AG04449 (cell line): ENCODE measurements at regions not wholly inside any gene's neighbourhood (a gene's known extent, or its start where the extent isn't known, plus 50 kb on each side); places are given as distances from the start of the nearest gene placed in this dataset.
A peak's percentile ranks its signal among the peaks of the same experiment; 100 is the strongest.

ENCODE experiments used
- CTCF ChIA-PET: fragments of 350-600 bp; formaldehyde crosslinking; extraction: SDS; loops from one replicate; lab custom pipeline; 2021; ENCODE audit warnings: antibody characterized with exemption; lab: Yijun Ruan, JAX
- POLR2A ChIA-PET: fragments of 400-600, 350-600 bp; formaldehyde crosslinking; extraction: SDS; loops from one replicate; lab custom pipeline; 2020; ENCODE audit warnings: antibody characterized with exemption, inconsistent platforms; lab: Yijun Ruan, JAX
- DNase-seq: peaks from one replicate; pipeline ENCODE4 v3.0.0-alpha.2; 2010; ENCODE audit warnings: low read depth, low spot score
- H3K4me3 ChIP-seq: 2 replicates; pipeline ENCODE4 v1.5.1; 2011; ENCODE audit warnings: low read depth, mild to moderate bottlenecking, control low read depth, low read length
- TF ChIP-seq, protein P1 (sequence below): IDR thresholded peaks from one replicate; pipeline ENCODE4 v1.5.1; 2011; ENCODE audit warnings: mild to moderate bottlenecking, moderate library complexity, low read length, control low read depth, inconsistent platforms; ENCODE audit not compliant: insufficient read depth; ENCODE audit errors: missing control alignments

DNA sequence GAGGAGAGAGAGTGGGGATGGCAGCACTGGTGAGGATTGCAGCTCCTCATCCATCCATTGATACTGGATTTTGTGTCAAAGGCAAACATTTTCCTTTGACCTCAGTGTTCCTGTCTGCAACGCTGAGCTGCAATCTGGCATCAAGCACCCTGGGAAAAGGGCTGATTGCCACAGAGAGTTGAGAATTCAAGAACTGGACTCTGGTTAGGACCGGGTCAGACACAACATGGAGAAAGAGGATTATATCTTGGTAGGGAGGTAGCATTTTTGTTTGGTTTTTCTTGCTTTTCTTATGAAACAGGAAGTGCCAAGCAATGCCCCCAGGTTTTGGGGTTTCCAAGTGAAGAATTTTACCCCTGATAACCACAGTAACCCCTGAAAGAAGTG is 81.9 kb upstream of the PKDCC start:
- CTCF ChIA-PET = interaction anchor here (2.2 to 3.4 kb wide), 2 partner anchors 98 to 120 kb away, joined by 9 to 14 read pairs; no protein-coding TSS in a partner anchor
- POLR2A ChIA-PET = interaction anchor here (0.7 to 1.2 kb wide), 6 partner anchors 12 to 438 kb away, joined by 3 to 4 read pairs (median 3); no protein-coding TSS in a partner anchor
- TF ChIP-seq, protein P1, sequence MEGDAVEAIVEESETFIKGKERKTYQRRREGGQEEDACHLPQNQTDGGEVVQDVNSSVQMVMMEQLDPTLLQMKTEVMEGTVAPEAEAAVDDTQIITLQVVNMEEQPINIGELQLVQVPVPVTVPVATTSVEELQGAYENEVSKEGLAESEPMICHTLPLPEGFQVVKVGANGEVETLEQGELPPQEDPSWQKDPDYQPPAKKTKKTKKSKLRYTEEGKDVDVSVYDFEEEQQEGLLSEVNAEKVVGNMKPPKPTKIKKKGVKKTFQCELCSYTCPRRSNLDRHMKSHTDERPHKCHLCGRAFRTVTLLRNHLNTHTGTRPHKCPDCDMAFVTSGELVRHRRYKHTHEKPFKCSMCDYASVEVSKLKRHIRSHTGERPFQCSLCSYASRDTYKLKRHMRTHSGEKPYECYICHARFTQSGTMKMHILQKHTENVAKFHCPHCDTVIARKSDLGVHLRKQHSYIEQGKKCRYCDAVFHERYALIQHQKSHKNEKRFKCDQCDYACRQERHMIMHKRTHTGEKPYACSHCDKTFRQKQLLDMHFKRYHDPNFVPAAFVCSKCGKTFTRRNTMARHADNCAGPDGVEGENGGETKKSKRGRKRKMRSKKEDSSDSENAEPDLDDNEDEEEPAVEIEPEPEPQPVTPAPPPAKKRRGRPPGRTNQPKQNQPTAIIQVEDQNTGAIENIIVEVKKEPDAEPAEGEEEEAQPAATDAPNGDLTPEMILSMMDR = no peak
- no peak overlapping the region for H3K4me3 ChIP-seq
- no peak for DNase-seq

DNA sequence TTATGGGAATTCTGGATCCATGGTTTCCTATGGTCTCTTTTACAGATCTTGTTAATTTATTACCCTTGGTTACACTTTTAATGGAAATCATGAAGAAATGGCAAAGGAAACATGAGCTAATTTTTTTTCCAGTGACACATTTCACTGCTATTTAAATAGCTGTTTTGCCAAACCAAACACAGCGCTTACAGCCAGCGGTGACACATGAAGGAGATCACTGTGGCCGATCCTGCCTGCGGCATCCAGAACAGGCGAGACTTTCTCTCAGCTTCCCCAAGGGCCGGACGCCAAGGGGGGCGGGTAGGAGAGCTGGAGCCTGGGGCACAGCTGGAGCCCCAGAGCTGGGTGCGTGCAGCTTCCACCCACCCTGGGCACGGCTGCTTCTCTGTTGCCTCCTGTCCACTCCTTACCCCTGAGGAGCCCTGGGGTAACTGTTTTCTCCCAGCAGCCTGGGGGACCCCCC is 81.4 kb upstream of the PKDCC start:
- no peak overlapping the region for H3K4me3 ChIP-seq
- ChIA-PET CTCF (interaction anchor here (1.4 to 3.4 kb wide), 3 partner anchors 98 to 129 kb away, joined by 3 to 14 read pairs (median 9); no protein-coding TSS in a partner anchor), POLR2A (interaction anchor here (0.5 to 1.2 kb wide), 6 partner anchors 13 to 438 kb away, joined by 3 to 4 read pairs (median 3); no protein-coding TSS in a partner anchor)
- TF ChIP-seq, protein P1 = no peak
- peak; percentile 92 for DNase-seq

DNA sequence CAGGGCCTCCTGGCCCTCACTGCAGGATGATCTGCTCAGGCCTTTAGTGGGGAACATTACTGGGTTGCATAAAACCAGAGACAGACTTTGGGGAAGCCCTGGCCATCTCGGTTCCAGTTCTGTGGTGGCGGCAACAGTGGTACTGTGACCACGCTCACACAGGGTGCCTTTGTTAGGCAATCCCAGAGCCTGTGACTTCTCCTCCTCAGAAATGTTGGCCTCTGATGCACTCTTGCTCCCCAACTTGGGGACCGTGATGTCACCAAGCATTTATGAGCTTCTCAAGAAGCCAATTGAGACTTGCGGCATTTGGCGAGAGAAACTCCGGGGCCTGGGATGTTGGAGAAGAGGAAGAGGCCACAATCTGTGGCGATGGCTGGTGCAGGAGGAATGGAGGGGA is 80.9 kb upstream of the PKDCC start:
- CTCF ChIA-PET = interaction anchor here (1.0 to 3.4 kb wide), 5 partner anchors 19 to 129 kb away, joined by 3 to 14 read pairs (median 3); no protein-coding TSS in a partner anchor
- no peak for DNase-seq
- H3K4me3 ChIP-seq = no peak overlapping the region
- TF ChIP-seq, protein P1 = no peak
- POLR2A ChIA-PET = interaction anchor here (0.5 to 1.0 kb wide), 3 partner anchors 48 to 58 kb away, joined by 3 to 4 read pairs (median 3); no protein-coding TSS in a partner anchor

DNA sequence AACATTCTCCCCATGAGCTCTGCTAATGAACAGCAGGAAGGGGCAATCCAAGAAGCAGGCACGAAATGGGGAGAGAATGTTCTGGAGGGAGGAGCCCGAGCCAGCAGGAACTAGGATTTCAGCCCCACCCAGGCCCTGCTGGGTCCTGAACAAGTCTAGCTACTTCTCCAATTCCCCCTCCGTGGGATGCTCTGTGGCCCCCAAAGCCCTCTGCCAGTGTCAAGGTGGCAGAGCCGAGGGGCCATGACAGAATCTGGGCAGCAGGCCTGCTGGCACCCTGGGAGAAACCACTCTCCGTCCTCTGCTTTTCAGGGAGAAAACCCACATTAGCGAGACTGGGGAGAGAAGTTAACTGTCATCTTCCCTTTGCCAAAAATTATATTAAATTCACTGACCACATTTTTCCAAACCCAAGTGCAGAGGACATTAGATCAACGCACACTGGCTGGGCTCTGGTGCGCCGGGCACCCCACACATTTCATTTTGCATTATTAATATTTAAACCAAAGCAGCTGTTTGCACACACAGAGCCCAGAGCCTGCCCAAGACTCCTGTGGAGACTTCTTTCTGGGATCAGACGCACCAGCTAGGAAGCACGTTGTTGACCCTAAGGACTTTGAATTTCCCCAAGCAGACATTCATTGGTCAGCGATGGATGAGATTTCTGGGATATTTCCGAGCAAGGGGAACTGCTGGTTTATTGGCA is 80.2 kb upstream of the PKDCC start:
- ChIA-PET POLR2A (no interaction called here), CTCF (interaction anchor here (1.0 to 3.4 kb wide), 5 partner anchors 18 to 128 kb away, joined by 3 to 14 read pairs (median 3); no protein-coding TSS in a partner anchor)
- H3K4me3 ChIP-seq = no peak overlapping the region
- TF ChIP-seq, protein P1 = no peak
- no peak for DNase-seq

DNA sequence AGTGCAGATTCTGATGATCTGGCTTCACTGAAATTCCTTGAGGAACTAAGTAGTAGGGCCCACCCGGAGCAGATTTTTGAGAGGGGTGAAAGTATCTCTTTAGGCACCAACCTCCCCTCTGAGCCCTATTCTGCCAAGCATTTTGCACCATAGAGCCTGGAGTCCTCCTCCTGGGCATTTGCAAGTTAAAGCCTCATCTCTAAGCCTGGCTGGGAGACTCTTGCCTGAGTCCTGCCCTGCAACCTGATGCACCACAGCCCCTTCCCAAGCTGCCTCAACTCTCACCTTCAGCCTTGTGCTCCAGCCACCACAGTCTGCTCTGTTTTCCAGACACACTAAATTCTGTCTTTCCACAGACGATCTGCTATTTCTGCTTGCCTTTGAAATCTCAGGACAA is 79.6 kb upstream of the PKDCC start:
- POLR2A ChIA-PET = no interaction called here
- DNase-seq = no peak
- CTCF ChIA-PET = interaction anchor here (1.3 to 3.4 kb wide), 2 partner anchors 41 to 118 kb away, joined by 3 to 14 read pairs; no protein-coding TSS in a partner anchor
- TF ChIP-seq, protein P1 = no peak
- no peak overlapping the region for H3K4me3 ChIP-seq
